Osteoblast (primary cell): ENCODE measurements at regions not wholly inside any gene's neighbourhood (a gene's known extent, or its start where the extent isn't known, plus 50 kb on each side); places are given as distances from the start of the nearest gene placed in this dataset.

ENCODE experiments used
- DNase-seq: peaks from one replicate; pipeline ENCODE4 v3.0.0; 2011; ENCODE audit warnings: low spot score, mixed read lengths; ENCODE audit not compliant: insufficient read length; ENCODE audit errors: missing footprints
- H2AFZ ChIP-seq: 2 replicates; pipeline ENCODE4 v1.6.0; 2011; ENCODE audit warnings: mild to moderate bottlenecking, low read length
- H3K27ac ChIP-seq: 2 replicates; pipeline ENCODE4 v1.5.1; 2011; ENCODE audit warnings: mild to moderate bottlenecking, low read depth, low read length, moderate library complexity
- H3K27me3 ChIP-seq: 2 replicates; pipeline ENCODE4 v1.6.0; 2012; ENCODE audit warnings: mild to moderate bottlenecking, control low read depth, inconsistent platforms, low read length, moderate library complexity; ENCODE audit not compliant: insufficient read depth
- H3K36me3 ChIP-seq: 2 replicates; pipeline ENCODE4 v1.5.1; 2011; ENCODE audit warnings: mild to moderate bottlenecking, low read length, control low read depth, moderate library complexity; ENCODE audit not compliant: insufficient read depth
- H3K4me1 ChIP-seq: 2 replicates; pipeline ENCODE4 v1.5.1; 2011; ENCODE audit warnings: mild to moderate bottlenecking, low read length, control low read depth, moderate library complexity; ENCODE audit not compliant: insufficient read depth
- H3K4me2 ChIP-seq: 2 replicates; pipeline ENCODE4 v1.6.0; 2011; ENCODE audit warnings: mild to moderate bottlenecking, low read length; ENCODE audit not compliant: insufficient read depth
- H3K4me3 ChIP-seq: fragments of 200-600 bp; sonication (generic); 3 replicates; pipeline ENCODE4 v1.5.1; 2012; ENCODE audit warnings: mild to moderate bottlenecking, low read length, inconsistent platforms; ENCODE audit not compliant: insufficient read depth
- H3K79me2 ChIP-seq: 2 replicates; pipeline ENCODE4 v1.6.0; 2012; ENCODE audit warnings: mild to moderate bottlenecking, low read length, control low read depth, inconsistent platforms; ENCODE audit not compliant: insufficient read depth
- H3K9me3 ChIP-seq: 2 replicates; pipeline ENCODE4 v1.5.1; 2011; ENCODE audit warnings: low read depth, low read length, control low read depth
- H4K20me1 ChIP-seq: 2 replicates; pipeline ENCODE4 v1.6.0; 2012; ENCODE audit warnings: mild to moderate bottlenecking, low read length, control low read depth; ENCODE audit not compliant: insufficient read depth
- CTCF ChIP-seq: IDR thresholded peaks from 2 replicates; pipeline ENCODE4 v1.5.1; 2011; ENCODE audit warnings: mild to moderate bottlenecking, low read depth, low read length, moderate library complexity; ENCODE audit errors: extremely low read depth

GRCh38 chr2:240358080-240358479, 77.4 kb upstream of the GPC1 start:
- Histone ChIP-seq H4K20me1 (no peaks in the 10 kb centered on the region), H3K4me3 (no peak overlapping the region), H3K79me2 (no peaks in the 10 kb centered on the region), H2AFZ (no peak overlapping the region), H3K27me3 (peaks cover 5% of the 10 kb centered on the region), H3K27ac (no peak overlapping the region), H3K36me3 (no peaks in the 10 kb centered on the region), H3K4me2 (no peak overlapping the region), H3K4me1 (no peaks in the 10 kb centered on the region), H3K9me3 (peaks cover 11% of the 10 kb centered on the region)
- DNase-seq, result peak; percentile 49
- TF ChIP-seq CTCF, result no peak

- no peak overlapping the region for H3K27ac ChIP-seq
- no peak overlapping the region for H3K4me3 ChIP-seq
- H4K20me1 ChIP-seq, result no peaks in the 10 kb centered on the region
- H3K4me1 ChIP-seq, result no peaks in the 10 kb centered on the region
- H2AFZ ChIP-seq, result no peak overlapping the region
- H3K36me3 ChIP-seq, result no peaks in the 10 kb centered on the region
- peaks cover 11% of the 10 kb centered on the region for H3K9me3 ChIP-seq
- H3K79me2 ChIP-seq, result no peaks in the 10 kb centered on the region
- DNase-seq, result peak; percentile 66
- H3K27me3 ChIP-seq, result peaks cover 13% of the 10 kb centered on the region
- TF ChIP-seq CTCF, result no peak
- no peak overlapping the region for H3K4me2 ChIP-seq
These were observed 76.6 kb upstream of the GPC1 start for GRCh38 chr2:240358821-240359397.

- H3K9me3 ChIP-seq, result peaks cover 11% of the 10 kb centered on the region
- H3K27ac ChIP-seq, result no peak overlapping the region
- no peaks in the 10 kb centered on the region for H3K36me3 ChIP-seq
- H3K4me1 ChIP-seq, result no peaks in the 10 kb centered on the region
- H4K20me1 ChIP-seq, result no peaks in the 10 kb centered on the region
- H3K4me2 ChIP-seq, result no peak overlapping the region
- peaks cover 19% of the 10 kb centered on the region for H3K27me3 ChIP-seq
- peak; percentile 45 for DNase-seq
- H3K4me3 ChIP-seq, result no peak overlapping the region
- H2AFZ ChIP-seq, result no peak overlapping the region
- H3K79me2 ChIP-seq, result no peaks in the 10 kb centered on the region
- no peak for TF ChIP-seq CTCF
These were observed 75.8 kb upstream of the GPC1 start for GRCh38 chr2:240359695-240360094.

- no peaks in the 10 kb centered on the region for H4K20me1 ChIP-seq
- no peaks in the 10 kb centered on the region for H3K36me3 ChIP-seq
- peak; percentile 82 for DNase-seq
- no peak overlapping the region for H2AFZ ChIP-seq
- peaks cover 11% of the 10 kb centered on the region for H3K9me3 ChIP-seq
- H3K27ac ChIP-seq, result no peak overlapping the region
- H3K27me3 ChIP-seq, result peaks cover 19% of the 10 kb centered on the region
- TF ChIP-seq CTCF, result no peak
- no peak overlapping the region for H3K4me3 ChIP-seq
- no peaks in the 10 kb centered on the region for H3K79me2 ChIP-seq
- H3K4me1 ChIP-seq, result no peaks in the 10 kb centered on the region
- no peak overlapping the region for H3K4me2 ChIP-seq
These were observed 74.6 kb upstream of the GPC1 start for GRCh38 chr2:240360645-240361475.
